Caco-2 (cell line): ENCODE measurements at regions not wholly inside any gene's neighbourhood (a gene's known extent, or its start where the extent isn't known, plus 50 kb on each side); places are given as distances from the start of the nearest gene placed in this dataset.
"Not testable (repeated sequence)": the region's sequence is repeated elsewhere in the genome, so short reads cannot be mapped to it uniquely, and the experiment has no call there.

Experiments
- BruUV-seq: library from RNA; stranded (reverse); fragments of 400-500 nt; replicated peaks from 2 replicates; lab custom pipeline; 2021; lab: Mats Ljungman, UMichigan
- CTCF ChIA-PET: fragments of 300-600 bp; sonication (Branson Sonifier 250); formaldehyde crosslinking; loops from one replicate; lab custom pipeline; 2022; ENCODE audit warnings: antibody characterized with exemption; lab: Charles Lee
- POLR2A ChIA-PET: fragments of 300-600 bp; sonication (Branson Sonifier 250); formaldehyde crosslinking; loops from one replicate; lab custom pipeline; 2022; ENCODE audit warnings: antibody characterized with exemption; lab: Charles Lee
- DNase-seq, 2 experiments: peaks; one replicate each; pipeline versions ENCODE4 v3.0.0 to v3.0.0-alpha.2; 2020 to 2022
- H3K27me3 ChIP-seq: replicated peaks from 2 replicates; pipeline ENCODE4 v1.6.0; 2011; ENCODE audit warnings: low read length; ENCODE audit not compliant: control insufficient read depth, insufficient read depth
- H3K36me3 ChIP-seq: 2 replicates; pipeline ENCODE4 v1.5.1; 2011; ENCODE audit warnings: low read length; ENCODE audit not compliant: control insufficient read depth, insufficient read depth
- H3K4me1 ChIP-seq: fragments of 250-450 bp; sonication (Bioruptor Pico); 2 replicates; pipeline ENCODE4 v1.5.1; 2020; ENCODE audit warnings: mild to moderate bottlenecking
- H3K4me3 ChIP-seq: 2 replicates; pipeline ENCODE4 v1.5.1; 2011; ENCODE audit warnings: low read depth, mild to moderate bottlenecking, control low read depth, low read length
- H3K9me3 ChIP-seq: fragments of 250-450 bp; sonication (Bioruptor Pico); 2 replicates; pipeline ENCODE4 v1.5.1; 2020; ENCODE audit warnings: mild to moderate bottlenecking, moderate library complexity
- H3K27ac Mint-ChIP-seq: one replicate; pipeline ENCODE4 v1.8.0; 2022; ENCODE audit warnings: mixed read lengths; ENCODE audit not compliant: unreplicated experiment
- H3K27me3 Mint-ChIP-seq: one replicate; pipeline ENCODE4 v1.8.0; 2022; ENCODE audit warnings: mixed read lengths; ENCODE audit not compliant: insufficient read depth, unreplicated experiment
- H3K36me3 Mint-ChIP-seq: one replicate; pipeline ENCODE4 v1.8.0; 2022; ENCODE audit warnings: mild to moderate bottlenecking, mixed read lengths; ENCODE audit not compliant: insufficient read depth, unreplicated experiment
- H3K4me1 Mint-ChIP-seq: one replicate; pipeline ENCODE4 v1.8.0; 2022; ENCODE audit warnings: low read depth, mixed read lengths; ENCODE audit not compliant: unreplicated experiment
- H3K4me3 Mint-ChIP-seq: one replicate; pipeline ENCODE4 v1.8.0; 2022; ENCODE audit warnings: mild to moderate bottlenecking, moderate library complexity, mixed read lengths; ENCODE audit not compliant: unreplicated experiment
- H3K9me3 Mint-ChIP-seq: one replicate; pipeline ENCODE4 v1.8.0; 2022; ENCODE audit warnings: mixed read lengths; ENCODE audit not compliant: unreplicated experiment
- intact Hi-C: fragments of 100-400 bp; cut with micrococcal nuclease; formaldehyde crosslinking; loops from one replicate; pipeline ENCODE4 v1.10.0; 2022; ENCODE audit not compliant: unreplicated experiment
- TF ChIP-seq, protein P1 (sequence below), 2 experiments: fragments of 200-600 bp in 1 of 2; IDR thresholded peaks; 1 replicate in 1 of 2; 2 replicates in 1 of 2; pipeline versions ENCODE4 v1.5.1 to v1.8.0; 2011 to 2022; ENCODE audit warnings: antibody characterized with exemption in 1 of 2, control low read depth in 1 of 2, inconsistent platforms in 1 of 2, low read depth in 1 of 2, low read length in 1 of 2, mild to moderate bottlenecking in 1 of 2, moderate library complexity in 1 of 2; ENCODE audit not compliant: insufficient read depth in 1 of 2, severe bottlenecking in 1 of 2, unreplicated experiment in 1 of 2

DNA sequence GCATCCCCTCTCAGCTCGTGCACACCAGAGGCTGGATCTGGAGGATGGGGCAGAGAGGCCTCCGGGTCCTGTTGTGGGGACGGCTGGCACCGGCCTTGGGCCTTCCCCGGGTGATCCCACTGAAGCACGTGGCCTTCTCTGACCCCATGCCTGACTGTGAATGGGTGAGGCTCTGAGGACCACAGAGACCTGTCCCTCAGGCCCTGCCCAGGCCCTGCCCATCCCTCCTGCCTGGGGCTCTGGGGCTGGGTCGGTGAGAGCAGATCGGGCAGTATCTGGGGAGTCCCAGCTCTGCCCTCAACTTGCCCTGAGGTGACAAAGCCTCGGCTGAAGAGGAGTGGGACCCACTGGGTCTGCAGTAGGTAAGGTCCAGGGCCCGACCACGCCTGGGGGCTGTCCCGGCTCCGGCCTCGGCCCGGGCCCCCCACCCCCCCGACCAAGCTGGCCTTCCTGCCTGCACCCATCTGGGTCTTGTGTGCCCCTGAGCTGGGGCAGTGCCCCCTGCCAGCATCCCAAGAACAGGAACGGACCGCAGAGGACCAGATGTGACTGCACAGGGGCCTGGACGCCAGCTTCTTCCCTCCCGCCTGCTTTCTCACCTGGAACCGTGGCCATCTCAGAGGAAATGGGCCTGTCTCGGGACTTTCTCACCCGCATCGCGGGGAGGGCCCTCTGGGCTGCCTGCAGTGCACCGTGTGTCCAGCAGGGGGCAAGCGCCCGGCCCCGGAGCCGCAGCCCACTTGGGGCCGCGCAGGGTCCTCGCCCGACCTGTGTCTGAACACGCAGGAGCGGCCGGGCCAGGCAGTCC, 255.9 kb downstream of the PARP8 start:
- H3K9me3 ChIP-seq, H3K36me3 Mint-ChIP-seq, H3K27me3 ChIP-seq, H3K27me3 Mint-ChIP-seq, CTCF ChIA-PET, H3K4me1 ChIP-seq, POLR2A ChIA-PET, H3K4me3 Mint-ChIP-seq, H3K27ac Mint-ChIP-seq, BruUV-seq, intact Hi-C loops, H3K4me3 ChIP-seq, H3K36me3 ChIP-seq, H3K4me1 Mint-ChIP-seq, H3K9me3 Mint-ChIP-seq: not testable (repeated sequence)
- peak in 1 of 2 experiments; percentile 3 for DNase-seq
- TF ChIP-seq, protein P1, sequence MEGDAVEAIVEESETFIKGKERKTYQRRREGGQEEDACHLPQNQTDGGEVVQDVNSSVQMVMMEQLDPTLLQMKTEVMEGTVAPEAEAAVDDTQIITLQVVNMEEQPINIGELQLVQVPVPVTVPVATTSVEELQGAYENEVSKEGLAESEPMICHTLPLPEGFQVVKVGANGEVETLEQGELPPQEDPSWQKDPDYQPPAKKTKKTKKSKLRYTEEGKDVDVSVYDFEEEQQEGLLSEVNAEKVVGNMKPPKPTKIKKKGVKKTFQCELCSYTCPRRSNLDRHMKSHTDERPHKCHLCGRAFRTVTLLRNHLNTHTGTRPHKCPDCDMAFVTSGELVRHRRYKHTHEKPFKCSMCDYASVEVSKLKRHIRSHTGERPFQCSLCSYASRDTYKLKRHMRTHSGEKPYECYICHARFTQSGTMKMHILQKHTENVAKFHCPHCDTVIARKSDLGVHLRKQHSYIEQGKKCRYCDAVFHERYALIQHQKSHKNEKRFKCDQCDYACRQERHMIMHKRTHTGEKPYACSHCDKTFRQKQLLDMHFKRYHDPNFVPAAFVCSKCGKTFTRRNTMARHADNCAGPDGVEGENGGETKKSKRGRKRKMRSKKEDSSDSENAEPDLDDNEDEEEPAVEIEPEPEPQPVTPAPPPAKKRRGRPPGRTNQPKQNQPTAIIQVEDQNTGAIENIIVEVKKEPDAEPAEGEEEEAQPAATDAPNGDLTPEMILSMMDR (IDR thresholded peaks at IDR 0.05; ENCODE audit: insufficient read depth in 1 of 2, low read depth in 1 of 2, low read length in 1 of 2, severe bottlenecking in 1 of 2, unreplicated experiment in 1 of 2): peak in 1 of 2 experiments; percentile 54

DNA sequence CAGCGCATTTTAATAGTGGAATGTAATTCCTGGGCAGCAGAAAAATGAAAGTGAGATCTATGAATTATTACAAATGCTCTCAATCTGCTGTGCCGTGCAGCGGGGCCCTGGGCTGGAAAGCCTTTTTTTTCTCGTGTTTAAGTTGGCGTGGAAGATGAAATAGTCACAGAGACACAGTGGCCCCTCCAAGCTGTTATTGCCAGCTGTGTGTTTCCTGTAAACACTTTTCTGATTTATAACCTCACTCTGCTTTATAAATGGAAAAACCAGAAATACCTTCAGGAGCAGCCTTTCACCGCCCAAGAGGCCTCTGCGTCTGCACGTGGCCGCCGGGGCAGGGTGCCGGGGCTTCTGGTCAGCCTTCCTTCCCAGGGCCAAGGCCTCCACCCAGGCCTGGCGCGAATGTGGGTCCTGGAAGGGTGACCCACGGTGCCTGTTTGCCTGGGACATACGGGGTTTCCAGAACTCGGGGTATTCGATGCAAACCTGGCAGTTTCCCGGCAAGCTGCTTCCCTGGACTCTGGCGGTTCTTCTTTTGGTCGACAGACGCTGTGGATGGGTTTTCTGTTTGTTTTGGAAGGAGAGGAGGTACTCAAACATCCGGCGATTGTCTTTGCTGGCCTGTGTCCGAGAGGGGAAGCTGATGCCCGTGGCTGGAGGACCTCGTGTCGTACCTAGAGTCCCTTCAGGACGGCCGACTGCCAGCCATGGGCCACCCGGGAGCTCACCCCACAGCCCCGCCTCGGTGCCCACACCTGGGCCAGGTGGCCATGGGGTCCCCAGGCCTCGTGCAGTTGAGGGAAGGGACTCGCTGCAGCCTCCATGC, 256.7 kb downstream of the PARP8 start:
- TF ChIP-seq, protein P1 (IDR thresholded peaks at IDR 0.05; ENCODE audit: insufficient read depth in 1 of 2, low read depth in 1 of 2, low read length in 1 of 2, severe bottlenecking in 1 of 2, unreplicated experiment in 1 of 2): no peak
- intact Hi-C loops: no loop called here
- DNase-seq: no peak
- H3K4me1 Mint-ChIP-seq: no peaks in the 10 kb centered on the region
- H3K36me3 Mint-ChIP-seq: no peaks in the 10 kb centered on the region
- no peaks in the 10 kb centered on the region for H3K27me3 Mint-ChIP-seq
- no peaks in the 10 kb centered on the region for H3K4me1 ChIP-seq
- H3K27ac Mint-ChIP-seq: no peak overlapping the region
- no peaks in the 10 kb centered on the region for H3K9me3 Mint-ChIP-seq
- ChIA-PET POLR2A (no interaction called here), CTCF (no interaction called here)
- H3K4me3 ChIP-seq: no peak overlapping the region
- no peaks in the 10 kb centered on the region for H3K27me3 ChIP-seq
- BruUV-seq: no TSS peak
- H3K4me3 Mint-ChIP-seq: no peak overlapping the region
- no peaks in the 10 kb centered on the region for H3K9me3 ChIP-seq
- no peaks in the 10 kb centered on the region for H3K36me3 ChIP-seq

- Histone ChIP-seq H3K4me1 (no peaks in the 10 kb centered on the region), H3K27me3 (no peaks in the 10 kb centered on the region), H3K4me3 (no peak overlapping the region), H3K9me3 (no peaks in the 10 kb centered on the region), H3K36me3 (no peaks in the 10 kb centered on the region)
- ChIA-PET CTCF (no interaction called here), POLR2A (no interaction called here)
- no peaks in the 10 kb centered on the region for H3K36me3 Mint-ChIP-seq
- H3K9me3 Mint-ChIP-seq: no peaks in the 10 kb centered on the region
- TF ChIP-seq, protein P1 (IDR thresholded peaks at IDR 0.05; ENCODE audit: insufficient read depth in 1 of 2, low read depth in 1 of 2, low read length in 1 of 2, severe bottlenecking in 1 of 2, unreplicated experiment in 1 of 2): no peak
- DNase-seq: no peak
- H3K27ac Mint-ChIP-seq: no peak overlapping the region
- no peaks in the 10 kb centered on the region for H3K4me1 Mint-ChIP-seq
- H3K27me3 Mint-ChIP-seq: no peaks in the 10 kb centered on the region
- intact Hi-C loops: no loop called here
- no TSS peak for BruUV-seq
- H3K4me3 Mint-ChIP-seq: no peak overlapping the region
Measured at GRCh38 chr5:50923768-50924494, 257.5 kb downstream of the PARP8 start.
